ENCODE measurements at regions not wholly inside any gene's neighbourhood (a gene's known extent, or its start where the extent isn't known, plus 50 kb on each side); places are given as distances from the start of the nearest gene placed in this dataset.

DNA sequence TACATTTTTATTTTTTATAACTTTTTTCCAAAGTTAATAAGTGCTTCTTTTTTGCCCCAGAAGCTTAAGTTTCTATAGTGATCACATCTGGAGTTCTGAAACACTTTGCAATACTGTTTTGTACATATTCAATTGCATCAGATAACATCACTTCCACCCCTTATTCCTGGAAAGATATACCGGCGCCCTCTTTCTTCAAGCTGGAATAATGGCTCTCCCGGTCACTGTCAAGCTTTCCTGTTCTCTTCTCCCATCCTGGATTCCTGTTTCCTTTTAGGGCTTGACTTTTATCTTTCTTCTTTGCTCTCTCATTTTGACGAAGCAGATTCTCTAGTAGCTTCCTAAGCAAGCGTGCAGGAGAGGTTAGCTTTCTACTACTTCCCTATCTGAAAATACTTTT lies 1866.8 kb downstream of the MRPL39 start:
- no peak for DNase-seq (ENCODE audit: low read depth in 3 of 3)

DNA sequence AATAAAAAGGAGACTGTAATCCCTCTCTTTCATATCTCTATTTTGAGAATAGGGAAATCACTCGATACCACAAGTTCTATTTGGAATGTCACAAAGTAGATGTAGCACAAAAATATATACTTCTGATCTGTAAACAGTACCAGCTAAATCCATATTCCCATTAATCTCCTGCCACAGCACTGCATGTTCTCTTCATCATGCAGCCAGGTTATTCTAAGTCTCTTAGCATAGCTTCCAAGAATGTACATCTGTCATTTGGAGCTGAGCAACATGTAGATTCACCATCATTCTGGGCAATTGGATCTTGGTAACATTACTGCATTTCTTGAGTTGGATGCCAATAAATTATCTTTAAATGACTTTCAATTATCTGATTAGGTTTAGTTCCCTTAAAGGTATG lies 1874.5 kb downstream of the MRPL39 start:
- no peak for DNase-seq (ENCODE audit: low read depth in 3 of 3)

GRCh38 chr21:23729331-23729730 lies 1878.0 kb downstream of the MRPL39 start:
- DNase-seq (ENCODE audit: low read depth in 3 of 3) = no peak

GRCh38 chr21:23725576-23725975 lies 1881.7 kb downstream of the MRPL39 start:
- DNase-seq (ENCODE audit: low read depth in 3 of 3) = no peak

DNA sequence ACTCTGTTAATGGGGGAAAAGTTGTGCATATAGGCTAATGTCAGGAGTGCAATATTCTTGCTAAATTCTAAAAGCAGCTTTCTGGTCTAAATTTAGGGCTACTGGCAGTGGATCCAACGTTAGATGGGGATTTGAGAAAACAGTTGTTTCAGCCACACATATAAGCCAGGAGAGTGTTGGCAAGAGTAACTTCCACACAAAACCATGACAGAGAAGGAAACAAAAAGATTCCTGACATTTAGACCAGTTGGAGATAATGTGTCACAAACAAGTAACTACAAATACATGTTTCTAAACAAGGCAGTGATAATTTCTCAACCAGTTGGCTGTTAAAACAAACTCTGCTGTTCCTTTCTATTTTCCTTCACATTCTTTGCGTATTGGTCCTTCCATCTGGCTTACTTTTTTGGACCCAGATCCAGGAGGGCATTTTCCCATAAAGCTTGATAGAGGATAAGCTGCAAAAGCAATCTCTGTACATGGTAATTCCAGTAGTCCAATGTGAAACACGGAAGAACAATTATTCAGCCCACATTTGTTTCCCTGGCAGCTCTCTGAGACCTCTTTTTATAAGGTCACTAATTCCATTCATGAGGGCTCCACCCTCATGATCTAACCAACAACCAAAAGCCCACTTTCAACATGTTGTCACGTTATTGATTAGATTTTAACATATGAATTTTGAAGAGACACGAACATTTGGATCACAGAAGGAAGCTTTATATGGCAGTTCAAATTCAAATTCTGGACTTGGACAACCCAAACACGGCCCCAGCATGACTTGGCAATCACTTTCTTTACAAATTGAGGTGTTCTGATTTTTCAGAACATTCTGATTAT lies 1888.6 kb downstream of the MRPL39 start:
- no peak for DNase-seq (ENCODE audit: low read depth in 3 of 3)

- DNase-seq (ENCODE audit: low read depth in 3 of 3) = no peak
Measured at GRCh38 chr21:23712166-23712565, 1895.1 kb downstream of the MRPL39 start.

DNA sequence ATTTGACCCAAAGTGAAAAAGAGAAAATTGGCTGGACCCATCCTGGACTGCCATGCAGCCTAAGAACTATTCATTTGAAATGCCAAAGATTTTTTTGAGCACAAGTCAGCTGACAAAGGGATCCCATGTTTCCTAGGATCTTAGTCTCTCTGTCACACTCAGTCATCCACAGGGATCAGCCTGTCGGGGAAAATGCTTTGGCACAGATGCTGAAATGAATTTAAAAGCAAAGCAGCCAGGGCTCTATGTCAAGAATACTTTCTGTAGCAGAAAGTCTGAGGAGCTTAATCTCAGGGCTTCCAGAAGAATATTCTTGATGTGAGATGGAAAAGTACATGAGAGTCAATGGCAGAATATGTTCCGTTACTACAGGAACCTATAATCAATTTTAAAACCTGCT lies 1900.8 kb downstream of the MRPL39 start:
- no peak for DNase-seq (ENCODE audit: low read depth in 3 of 3)

DNA sequence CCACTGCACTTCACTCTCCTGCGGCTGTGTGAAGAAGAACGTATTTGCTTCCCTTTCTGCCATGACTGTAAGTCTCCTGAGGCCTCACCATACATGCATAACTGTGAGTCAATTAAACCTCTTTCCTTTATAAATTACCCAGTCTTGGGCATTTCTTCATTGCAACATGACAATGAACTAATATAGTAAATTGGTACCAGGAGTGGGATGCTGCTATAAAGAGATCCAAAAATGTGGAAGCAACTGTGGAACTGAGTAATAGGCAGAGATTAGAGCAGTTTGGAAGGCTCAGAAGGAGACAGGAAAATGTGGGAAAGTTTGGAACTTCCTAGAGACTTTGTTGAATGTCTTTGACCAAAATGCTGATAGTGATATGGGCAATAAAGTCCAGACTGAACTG lies 1907.9 kb downstream of the MRPL39 start:
- DNase-seq (ENCODE audit: low read depth in 3 of 3) = no peak

- no peak for DNase-seq (ENCODE audit: low read depth in 3 of 3)
Measured at GRCh38 chr21:23698619-23699018, 1908.7 kb downstream of the MRPL39 start.

DNA sequence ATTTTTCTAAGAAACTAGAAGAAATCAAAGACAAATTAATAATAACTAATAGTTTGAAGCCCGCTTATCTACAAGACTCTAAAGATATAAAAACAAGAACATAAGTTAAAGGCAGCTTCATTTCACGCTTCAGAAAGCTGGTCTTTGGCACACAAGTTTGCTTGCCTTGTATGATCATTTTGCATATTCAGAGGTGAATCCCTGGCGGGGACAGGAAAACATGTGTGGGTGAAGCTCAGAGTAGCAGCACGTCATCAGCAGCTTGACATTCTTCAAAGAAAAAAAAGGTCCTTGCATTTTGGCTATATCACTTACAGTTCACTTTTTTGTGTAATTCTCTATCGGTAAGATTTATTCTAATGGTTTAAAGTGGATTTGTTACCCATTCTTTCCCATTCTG lies 1911.8 kb downstream of the MRPL39 start:
- no peak for DNase-seq (ENCODE audit: low read depth in 3 of 3)

- DNase-seq (ENCODE audit: low read depth in 3 of 3) = no peak
Measured at GRCh38 chr21:23694390-23694789, 1912.9 kb downstream of the MRPL39 start.

GRCh38 chr21:23690316-23690715 lies 1917.0 kb downstream of the MRPL39 start:
- DNase-seq (ENCODE audit: low read depth in 3 of 3) = no peak

GRCh38 chr21:23686737-23687523 lies 1920.4 kb downstream of the MRPL39 start:
- DNase-seq (ENCODE audit: low read depth in 3 of 3) = no peak

DNA sequence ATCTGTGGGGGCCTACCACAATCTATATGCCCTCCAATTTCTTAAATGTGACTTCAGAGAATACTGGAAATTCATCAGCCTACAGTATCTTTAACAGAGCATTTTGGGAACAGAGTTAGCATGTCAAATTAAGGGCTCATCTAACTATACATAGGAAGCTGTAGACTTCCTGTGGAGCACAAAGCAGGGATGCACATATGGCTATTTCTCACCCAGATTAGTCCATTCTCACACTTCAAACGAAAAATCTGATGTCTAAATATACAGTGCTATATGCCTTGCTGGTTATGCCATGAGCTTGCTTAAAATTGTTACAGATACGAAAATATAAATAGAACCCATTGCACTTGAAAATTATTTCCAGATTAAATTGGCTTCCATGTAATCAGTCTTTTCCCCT lies 1922.8 kb downstream of the MRPL39 start:
- no peak for DNase-seq (ENCODE audit: low read depth in 3 of 3)

GRCh38 chr21:23664193-23664694 lies 1943.0 kb downstream of the MRPL39 start:
- no peak for DNase-seq (ENCODE audit: low read depth in 3 of 3)

DNA sequence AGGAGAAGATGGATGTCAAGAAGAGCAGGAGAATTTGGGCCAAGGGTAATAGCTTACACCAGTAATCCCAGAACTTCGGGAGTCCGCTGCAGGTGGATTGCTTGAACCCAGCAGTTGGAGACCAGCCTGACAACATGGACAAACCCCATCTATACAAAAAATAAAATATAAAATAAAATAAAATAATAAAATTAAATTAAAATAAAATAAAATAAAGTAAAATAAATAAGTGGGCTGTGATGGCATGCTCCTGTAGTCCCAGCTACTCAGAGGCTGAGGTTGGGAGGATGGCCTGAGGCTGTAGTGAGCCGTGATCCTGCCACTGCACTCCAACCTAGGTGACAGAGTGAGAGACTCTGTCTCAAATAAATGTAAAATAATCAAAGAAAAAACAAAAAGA lies 1946.7 kb downstream of the MRPL39 start:
- DNase-seq (ENCODE audit: low read depth in 3 of 3) = no peak

GRCh38 chr21:23644768-23645167 lies 1962.5 kb downstream of the MRPL39 start:
- no peak for DNase-seq (ENCODE audit: low read depth in 3 of 3)

DNA sequence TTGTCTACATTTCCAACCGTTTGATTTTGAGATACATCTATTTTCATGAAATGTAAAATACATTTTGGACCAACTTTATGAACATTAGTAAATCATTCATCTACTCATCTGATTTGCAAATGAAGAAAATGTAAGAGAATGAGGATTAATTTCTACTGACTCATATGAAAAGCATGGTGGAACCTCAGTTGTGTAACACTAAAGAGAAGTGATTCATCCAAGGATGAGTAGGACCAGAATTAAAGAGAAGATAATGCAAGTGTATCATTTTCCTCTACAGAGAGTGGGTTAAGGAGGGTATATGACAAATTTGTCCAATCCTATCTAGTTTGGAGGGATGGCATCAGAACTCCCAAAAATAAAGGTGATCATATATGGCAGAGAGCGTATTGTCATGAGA lies 1967.6 kb downstream of the MRPL39 start:
- DNase-seq (ENCODE audit: low read depth in 3 of 3) = no peak

DNA sequence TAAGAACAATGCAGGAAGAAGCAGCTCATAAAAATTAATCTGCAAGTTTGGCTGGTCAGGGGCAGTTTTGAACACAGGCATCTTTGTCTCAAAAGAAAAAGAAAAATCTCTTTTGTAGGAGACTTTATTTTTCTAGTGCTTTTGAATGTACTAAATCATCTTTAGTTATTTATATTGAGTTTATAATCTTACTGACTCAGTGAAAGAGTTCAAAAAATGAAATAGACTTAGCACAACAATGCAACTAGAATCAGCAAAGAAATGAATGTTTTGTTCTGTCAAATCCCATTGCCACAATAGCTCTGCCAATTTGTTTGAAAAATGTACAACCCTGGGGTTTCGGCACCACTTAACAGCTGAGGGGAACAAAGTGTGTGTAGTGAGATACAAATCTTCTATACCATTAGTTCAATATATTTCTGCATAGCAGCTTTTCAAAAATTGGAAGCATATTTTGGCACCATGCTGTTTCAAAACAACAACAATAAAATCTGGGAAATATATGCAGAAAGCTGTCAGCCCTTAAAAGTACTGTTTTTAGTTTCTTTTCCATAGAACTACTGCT lies 1969.1 kb downstream of the MRPL39 start:
- no peak for DNase-seq (ENCODE audit: low read depth in 3 of 3)

DNA sequence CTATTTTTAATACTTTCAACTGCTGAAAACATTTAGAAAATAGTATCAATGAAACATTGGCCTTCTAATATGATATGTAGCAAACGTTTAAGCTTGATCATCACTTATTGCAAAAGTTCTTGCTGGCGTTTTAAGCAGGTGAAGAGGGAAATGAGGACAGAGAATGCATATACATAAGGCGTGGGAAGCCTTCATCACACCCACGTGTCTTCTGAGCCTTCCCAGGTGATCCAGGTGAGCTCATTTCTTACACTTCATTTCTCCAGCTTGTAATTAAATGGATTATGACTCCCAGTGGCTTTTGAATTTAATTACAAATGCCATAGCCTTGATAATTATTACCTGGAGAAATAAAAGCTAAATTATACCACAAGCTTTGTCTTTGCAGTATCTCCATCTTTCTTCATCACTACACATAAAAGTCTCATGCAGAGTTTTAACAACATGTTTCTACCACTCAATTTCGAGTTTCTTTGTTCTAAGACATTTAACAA lies 1973.8 kb downstream of the MRPL39 start:
- no peak for DNase-seq (ENCODE audit: low read depth in 3 of 3)

GRCh38 chr21:23624281-23624680 lies 1983.0 kb downstream of the MRPL39 start:
- DNase-seq (ENCODE audit: low read depth in 3 of 3) = no peak

DNA sequence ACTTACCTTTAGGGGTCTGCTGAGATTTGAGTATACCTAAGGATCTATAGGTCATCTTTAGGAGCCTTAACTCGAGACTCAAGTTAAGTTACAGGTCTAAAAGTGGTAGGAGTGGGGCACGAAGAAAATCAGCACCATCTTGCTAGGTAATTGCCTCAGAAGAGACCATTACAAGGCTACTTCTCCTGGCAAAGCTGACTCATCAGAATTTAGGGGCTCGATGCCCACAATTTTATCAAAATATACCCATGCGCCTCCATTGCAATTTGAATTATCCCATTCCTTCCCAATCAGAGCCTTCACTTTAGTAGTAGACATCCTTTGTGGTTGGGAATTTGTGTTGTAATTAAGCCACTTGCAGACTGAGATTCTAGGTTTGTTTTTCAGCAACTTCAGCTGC lies 1994.3 kb downstream of the MRPL39 start:
- DNase-seq (ENCODE audit: low read depth in 3 of 3) = no peak

All from stimulated activated CD4-positive, alpha-beta T cell treated with anti-CD3 and anti-CD28 coated beads, TNF-alpha, amount 100 ng/mL, for 48 hours (primary cell).